ENCODE measurements at regions not wholly inside any gene's neighbourhood (a gene's known extent, or its start where the extent isn't known, plus 50 kb on each side); places are given as distances from the start of the nearest gene placed in this dataset.
"Not testable (repeated sequence)": the region's sequence is repeated elsewhere in the genome, so short reads cannot be mapped to it uniquely, and the experiment has no call there.

GRCh38 chr4:73341454-73341853, 62.6 kb upstream of the ALB start:
- Histone ChIP-seq H2AFZ (no peak overlapping the region), H3K4me3 (no peak overlapping the region), H3K27ac (no peak overlapping the region), H3F3A (ENCODE audit: insufficient read depth) (no peaks in the 10 kb centered on the region), H3K27me3 (replicated peaks; ENCODE audit: insufficient read depth) (no peaks in the 10 kb centered on the region), H3K9ac (no peak overlapping the region), H3K36me3 (ENCODE audit: low read depth) (no peaks in the 10 kb centered on the region), H3K4me2 (ENCODE audit: unreplicated experiment) (no peak overlapping the region), H3K79me2 (ENCODE audit: insufficient read depth) (no peaks in the 10 kb centered on the region), H4K20me1 (ENCODE audit: insufficient read depth) (no peaks in the 10 kb centered on the region), H3K4me1 (ENCODE audit: insufficient read depth) (no peaks in the 10 kb centered on the region), H3K9me3 (ENCODE audit: low read depth) (no peaks in the 10 kb centered on the region), H3K9me2 (ENCODE audit: insufficient read depth) (no peaks in the 10 kb centered on the region)
- WGBS, 2 experiments (ENCODE audit: low coverage in 1 of 2, low lambda C conversion rate in 2 of 2, missing lambda C conversion rate in 2 of 2) = 27 to 33% methylated on average over 4 of the region's 4 CpGs
- peak; percentile 69 for DNase-seq
- in situ Hi-C loops (cut with MboI) = loop anchor here (25.0 kb wide), 1 partner anchor 296 kb away; no protein-coding TSS in a partner anchor
- TF ChIP-seq EZH2phosphoT487 (IDR thresholded peaks at IDR 0.05; ENCODE audit: insufficient read depth, low read depth) = no peak
- no peak for TF ChIP-seq EZH2 (IDR thresholded peaks at IDR 0.05; ENCODE audit: insufficient read depth, poor library complexity, severe bottlenecking)

DNA sequence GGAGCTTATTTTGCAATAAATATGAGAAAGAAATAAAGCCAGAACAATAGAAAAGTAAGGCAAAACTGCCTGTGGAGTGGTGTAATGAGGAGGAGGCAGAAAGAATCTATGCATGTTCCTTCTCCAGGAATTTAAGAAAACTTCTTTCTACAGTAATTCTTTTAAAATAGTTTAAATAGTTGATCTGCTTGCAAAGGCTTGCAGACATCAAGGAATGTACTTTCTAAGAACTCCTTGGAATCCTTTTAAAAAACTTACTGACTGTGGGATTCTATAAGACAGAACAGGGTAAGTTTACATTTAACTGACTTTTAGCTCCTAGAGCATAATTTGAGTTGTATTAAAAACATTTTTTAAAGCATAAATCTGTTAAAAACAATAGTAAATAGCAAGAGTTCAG, 63.2 kb upstream of the ALB start:
- no peaks in the 10 kb centered on the region for H3K36me3 ChIP-seq (ENCODE audit: low read depth)
- H3K4me2 ChIP-seq (ENCODE audit: unreplicated experiment) = no peak overlapping the region
- H3K27ac ChIP-seq = no peak overlapping the region
- H3F3A ChIP-seq (ENCODE audit: insufficient read depth) = no peaks in the 10 kb centered on the region
- no peaks in the 10 kb centered on the region for H4K20me1 ChIP-seq (ENCODE audit: insufficient read depth)
- H3K4me3 ChIP-seq = no peak overlapping the region
- in situ Hi-C loops (cut with MboI) = loop anchor here (25.0 kb wide), 1 partner anchor 296 kb away; no protein-coding TSS in a partner anchor
- no peaks in the 10 kb centered on the region for H3K27me3 ChIP-seq (replicated peaks; ENCODE audit: insufficient read depth)
- H3K4me1 ChIP-seq (ENCODE audit: insufficient read depth) = no peaks in the 10 kb centered on the region
- no peaks in the 10 kb centered on the region for H3K79me2 ChIP-seq (ENCODE audit: insufficient read depth)
- H3K9ac ChIP-seq = no peak overlapping the region
- TF ChIP-seq EZH2phosphoT487 (IDR thresholded peaks at IDR 0.05; ENCODE audit: insufficient read depth, low read depth) = no peak
- no peak for TF ChIP-seq EZH2 (IDR thresholded peaks at IDR 0.05; ENCODE audit: insufficient read depth, poor library complexity, severe bottlenecking)
- H3K9me3 ChIP-seq (ENCODE audit: low read depth) = no peaks in the 10 kb centered on the region
- no peak for DNase-seq
- no peaks in the 10 kb centered on the region for H3K9me2 ChIP-seq (ENCODE audit: insufficient read depth)
- H2AFZ ChIP-seq = no peak overlapping the region

DNA sequence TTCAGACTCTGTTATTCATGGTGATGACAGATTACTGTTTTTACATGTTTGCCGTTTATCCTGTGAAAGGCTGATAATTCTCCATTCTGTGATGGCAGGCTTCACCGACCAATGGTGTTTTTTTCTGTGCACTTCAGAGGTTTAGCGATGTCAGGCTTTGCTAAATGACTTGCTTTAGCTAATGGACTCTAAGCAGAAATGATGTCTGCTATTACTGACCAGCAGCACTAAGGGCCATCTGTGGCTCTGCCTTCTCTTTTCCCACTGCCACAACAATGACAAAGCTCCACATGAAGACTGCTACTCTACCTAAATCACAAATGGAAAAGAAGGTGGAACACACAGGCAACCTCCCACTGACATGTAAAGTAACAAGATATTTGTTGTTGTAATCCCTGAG, 68.4 kb upstream of the ALB start:
- H4K20me1 ChIP-seq (ENCODE audit: insufficient read depth) = no peaks in the 10 kb centered on the region
- no peak for TF ChIP-seq EZH2phosphoT487 (IDR thresholded peaks at IDR 0.05; ENCODE audit: insufficient read depth, low read depth)
- TF ChIP-seq EZH2 (IDR thresholded peaks at IDR 0.05; ENCODE audit: insufficient read depth, poor library complexity, severe bottlenecking) = no peak
- H2AFZ ChIP-seq = no peak overlapping the region
- no peaks in the 10 kb centered on the region for H3K9me3 ChIP-seq (ENCODE audit: low read depth)
- no peak overlapping the region for H3K27ac ChIP-seq
- WGBS, 2 experiments (ENCODE audit: low coverage in 1 of 2, low lambda C conversion rate in 2 of 2, missing lambda C conversion rate in 2 of 2) = 64 to 84% methylated on average over 3 of the region's 3 CpGs
- H3K27me3 ChIP-seq (replicated peaks; ENCODE audit: insufficient read depth) = no peaks in the 10 kb centered on the region
- in situ Hi-C loops (cut with MboI) = loop anchor here (25.0 kb wide), 1 partner anchor 302 kb away; no protein-coding TSS in a partner anchor
- no peaks in the 10 kb centered on the region for H3F3A ChIP-seq (ENCODE audit: insufficient read depth)
- H3K79me2 ChIP-seq (ENCODE audit: insufficient read depth) = no peaks in the 10 kb centered on the region
- no peak for DNase-seq
- H3K4me3 ChIP-seq = no peak overlapping the region
- H3K4me1 ChIP-seq (ENCODE audit: insufficient read depth) = no peaks in the 10 kb centered on the region
- no peaks in the 10 kb centered on the region for H3K36me3 ChIP-seq (ENCODE audit: low read depth)
- H3K9ac ChIP-seq = no peak overlapping the region
- no peaks in the 10 kb centered on the region for H3K9me2 ChIP-seq (ENCODE audit: insufficient read depth)
- no peak overlapping the region for H3K4me2 ChIP-seq (ENCODE audit: unreplicated experiment)

GRCh38 chr4:73332012-73332411, 72.1 kb upstream of the ALB start:
- H2AFZ ChIP-seq; H3K9ac ChIP-seq; H3K27ac ChIP-seq; H3K27me3 ChIP-seq (replicated peaks; ENCODE audit: insufficient read depth); H3K79me2 ChIP-seq (ENCODE audit: insufficient read depth); H3K4me2 ChIP-seq (ENCODE audit: unreplicated experiment); H3K4me1 ChIP-seq (ENCODE audit: insufficient read depth); H3K9me3 ChIP-seq (ENCODE audit: low read depth); H4K20me1 ChIP-seq (ENCODE audit: insufficient read depth); H3K9me2 ChIP-seq (ENCODE audit: insufficient read depth); H3K36me3 ChIP-seq (ENCODE audit: low read depth); DNase-seq; H3F3A ChIP-seq (ENCODE audit: insufficient read depth); H3K4me3 ChIP-seq: not testable (repeated sequence)
- WGBS, 2 experiments (ENCODE audit: low coverage in 1 of 2, low lambda C conversion rate in 2 of 2, missing lambda C conversion rate in 2 of 2) = 66 to 80% methylated on average over 2 of the region's 2 CpGs
- in situ Hi-C loops (cut with MboI) = loop anchor here (25.0 kb wide), 1 partner anchor 305 kb away; no protein-coding TSS in a partner anchor

DNA sequence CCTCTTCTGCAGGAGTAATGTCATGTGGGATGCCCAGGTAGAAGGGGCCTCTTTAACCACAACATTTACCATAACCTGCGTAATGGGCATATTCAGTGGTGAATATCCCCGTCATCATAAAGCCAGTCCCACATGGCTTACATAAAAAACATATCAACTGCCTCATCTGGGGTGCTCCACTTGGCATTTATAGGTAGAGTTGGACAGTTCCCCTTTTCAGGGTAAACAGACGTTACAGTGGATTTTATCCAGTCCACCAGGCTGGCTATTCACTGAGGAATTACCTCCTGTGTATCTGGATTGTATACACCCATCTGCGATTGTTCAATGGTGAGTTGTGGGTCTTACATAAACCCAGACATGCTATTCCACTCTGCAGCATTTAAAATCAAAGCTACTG, 70.7 kb upstream of the ANKRD17 start:
- in situ Hi-C loops (cut with MboI) = loop anchor here (25.0 kb wide), 1 partner anchor 308 kb away; no protein-coding TSS in a partner anchor
- H3K4me1 ChIP-seq (ENCODE audit: insufficient read depth) = no peaks in the 10 kb centered on the region
- H2AFZ ChIP-seq = no peak overlapping the region
- H3K27ac ChIP-seq = no peak overlapping the region
- no peaks in the 10 kb centered on the region for H3K79me2 ChIP-seq (ENCODE audit: insufficient read depth)
- H3K27me3 ChIP-seq (replicated peaks; ENCODE audit: insufficient read depth) = no peaks in the 10 kb centered on the region
- no peak for TF ChIP-seq EZH2 (IDR thresholded peaks at IDR 0.05; ENCODE audit: insufficient read depth, poor library complexity, severe bottlenecking)
- TF ChIP-seq EZH2phosphoT487 (IDR thresholded peaks at IDR 0.05; ENCODE audit: insufficient read depth, low read depth) = no peak
- no peaks in the 10 kb centered on the region for H3K36me3 ChIP-seq (ENCODE audit: low read depth)
- no peaks in the 10 kb centered on the region for H4K20me1 ChIP-seq (ENCODE audit: insufficient read depth)
- H3F3A ChIP-seq (ENCODE audit: insufficient read depth) = no peaks in the 10 kb centered on the region
- H3K4me3 ChIP-seq = no peak overlapping the region
- H3K9me2 ChIP-seq (ENCODE audit: insufficient read depth) = no peaks in the 10 kb centered on the region
- no peak overlapping the region for H3K9ac ChIP-seq
- no peaks in the 10 kb centered on the region for H3K9me3 ChIP-seq (ENCODE audit: low read depth)
- DNase-seq = no peak
- H3K4me2 ChIP-seq (ENCODE audit: unreplicated experiment) = no peak overlapping the region
- WGBS, 2 experiments (ENCODE audit: low coverage in 1 of 2, low lambda C conversion rate in 2 of 2, missing lambda C conversion rate in 2 of 2) = 70 to 74% methylated on average over 4 of the region's 4 CpGs

- in situ Hi-C loops (cut with MboI) = loop anchor here (25.0 kb wide), 1 partner anchor 312 kb away; no protein-coding TSS in a partner anchor
- not testable (repeated sequence) for H3K4me2 ChIP-seq (ENCODE audit: unreplicated experiment); DNase-seq; H3K27me3 ChIP-seq (replicated peaks; ENCODE audit: insufficient read depth); H3K79me2 ChIP-seq (ENCODE audit: insufficient read depth); H3K27ac ChIP-seq; H3K36me3 ChIP-seq (ENCODE audit: low read depth); H3K4me3 ChIP-seq; H4K20me1 ChIP-seq (ENCODE audit: insufficient read depth); H2AFZ ChIP-seq; H3K9me2 ChIP-seq (ENCODE audit: insufficient read depth); H3F3A ChIP-seq (ENCODE audit: insufficient read depth); H3K9ac ChIP-seq; H3K4me1 ChIP-seq (ENCODE audit: insufficient read depth); H3K9me3 ChIP-seq (ENCODE audit: low read depth)
- WGBS, 2 experiments (ENCODE audit: low coverage in 1 of 2, low lambda C conversion rate in 2 of 2, missing lambda C conversion rate in 2 of 2) = 53 to 65% methylated on average over 5 of the region's 5 CpGs
These were observed 67.2 kb upstream of the ANKRD17 start for GRCh38 chr4:73325776-73326175.
